GM10266 (cell line): ENCODE measurements at regions not wholly inside any gene's neighbourhood (a gene's known extent, or its start where the extent isn't known, plus 50 kb on each side); places are given as distances from the start of the nearest gene placed in this dataset.

Experiments used
- DNase-seq: peaks from one replicate; pipeline ENCODE4 v3.0.0; 2012; ENCODE audit errors: extremely low spot score
- CTCF ChIP-seq: IDR thresholded peaks from 2 replicates; pipeline ENCODE4 v1.5.1; 2012; ENCODE audit warnings: mild to moderate bottlenecking, low read depth; ENCODE audit not compliant: control insufficient read depth, insufficient read depth; ENCODE audit errors: missing control alignments

- DNase-seq, result no peak
- TF ChIP-seq CTCF, result no peak
Measured at GRCh38 chr5:9780501-9780900, 150.3 kb upstream of the TAS2R1 start.

GRCh38 chr5:9776525-9776924, 146.4 kb upstream of the TAS2R1 start:
- TF ChIP-seq CTCF, result no peak

GRCh38 chr5:9775339-9775738, 145.2 kb upstream of the TAS2R1 start:
- no peak for TF ChIP-seq CTCF
- DNase-seq, result no peak

More at GRCh38 chr5:9776525-9776924, 146.4 kb upstream of the TAS2R1 start:
- no peak for DNase-seq

- TF ChIP-seq CTCF, result no peak
- no peak for DNase-seq
Measured at GRCh38 chr5:9774472-9775079, 144.4 kb upstream of the TAS2R1 start.

GRCh38 chr5:9771079-9771478, 140.9 kb upstream of the TAS2R1 start:
- no peak for DNase-seq
- TF ChIP-seq CTCF, result no peak

- no peak for DNase-seq
Measured at GRCh38 chr5:9766581-9766980, 136.4 kb upstream of the TAS2R1 start.

More at GRCh38 chr5:9766581-9766980, 136.4 kb upstream of the TAS2R1 start:
- TF ChIP-seq CTCF, result no peak
